ENCODE measurements at regions not wholly inside any gene's neighbourhood (a gene's known extent, or its start where the extent isn't known, plus 50 kb on each side); places are given as distances from the start of the nearest gene placed in this dataset.

DNA sequence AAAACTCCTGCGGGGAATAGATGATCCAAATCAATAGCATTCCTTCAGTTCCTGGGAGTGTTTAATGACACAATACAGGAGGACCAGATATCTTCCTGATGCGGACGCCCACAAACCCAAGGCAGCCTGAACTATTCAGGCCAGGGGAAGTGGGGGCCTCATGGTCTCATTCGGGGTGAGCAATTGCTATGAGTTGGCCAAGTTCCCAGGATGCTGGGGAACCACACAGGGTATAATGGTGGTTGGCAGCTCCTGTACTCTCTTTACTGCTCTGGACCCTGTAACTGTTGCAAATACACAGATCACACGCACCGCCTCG lies 401.2 kb downstream of the IRS2 start:
- BruUV-seq (replicated peaks): no TSS peak

More for the DNA sequence above, 401.2 kb downstream of the IRS2 start:
- H4K5ac ChIP-seq (ENCODE audit: low read depth, low read length): peak overlapping the region; percentile 78; the same call in 1 of the 2 replicates
- 0 out of 2 replicates have a peak, but pooled peaks have one; percentile 15 for ATAC-seq (ENCODE audit: low read depth)
- H3K4me1 ChIP-seq (ENCODE audit: control insufficient read depth, insufficient read depth, low read length): peaks cover 12% of the 10 kb centered on the region
- H2BK15ac ChIP-seq (ENCODE audit: low read depth, low read length): peak overlapping the region; percentile 15; the same call in 2 of the 3 replicates
- no peaks in the 10 kb centered on the region for H3K27me3 ChIP-seq (ENCODE audit: control insufficient read depth, insufficient read depth, low read length)
- H2BK20ac ChIP-seq (ENCODE audit: low read depth, low read length): peak overlapping the region; percentile 84
- H3K18ac ChIP-seq (ENCODE audit: low read depth, low read length): peak overlapping the region; percentile 16; the same call in 1 of the 2 replicates
- peak; percentile 48 for DNase-seq
- POLR2A ChIA-PET (ENCODE audit: unreplicated experiment): interaction anchor here (0.7 kb wide), 1 partner anchor 39 kb away, joined by 12 read pairs; no protein-coding TSS in a partner anchor
- 0 out of 2 replicates have a peak overlapping the region, but pooled peaks have one; percentile 68 for H3K14ac ChIP-seq (replicated peaks; ENCODE audit: low read depth, low read length)
- peak overlapping the region; percentile 39 for H2AFZ ChIP-seq (replicated peaks; ENCODE audit: low read length, poor library complexity)
- in situ Hi-C loops (cut with MboI; ENCODE audit: low sequenced_read_pairs) (no loop called here), intact Hi-C loops (cut with micrococcal nuclease) (loop anchor here (2.0 kb wide), 1 partner anchor 236 kb away; no protein-coding TSS in a partner anchor), dilution Hi-C loops (cut with HindIII; ENCODE audit: low sequenced_read_pairs, unreplicated experiment) (no loop called here)
- no peak overlapping the region for H3K23ac ChIP-seq (ENCODE audit: low read depth, low read length)
- H3K27ac ChIP-seq (ENCODE audit: insufficient read depth, low read length): no peak overlapping the region
- no peak overlapping the region for H3K4me2 ChIP-seq (ENCODE audit: low read depth, low read length)
- TF ChIP-seq NFE2L2 (IDR thresholded peaks at IDR 0.05; ENCODE audit: low read depth, low read length): no peak
- no peak for TF ChIP-seq POLR2A (IDR thresholded peaks at IDR 0.05; ENCODE audit: low read depth, low read length)
- no peak for TF ChIP-seq USF2 (IDR thresholded peaks at IDR 0.05; ENCODE audit: low read depth, low read length)
- TF ChIP-seq, protein P1, sequence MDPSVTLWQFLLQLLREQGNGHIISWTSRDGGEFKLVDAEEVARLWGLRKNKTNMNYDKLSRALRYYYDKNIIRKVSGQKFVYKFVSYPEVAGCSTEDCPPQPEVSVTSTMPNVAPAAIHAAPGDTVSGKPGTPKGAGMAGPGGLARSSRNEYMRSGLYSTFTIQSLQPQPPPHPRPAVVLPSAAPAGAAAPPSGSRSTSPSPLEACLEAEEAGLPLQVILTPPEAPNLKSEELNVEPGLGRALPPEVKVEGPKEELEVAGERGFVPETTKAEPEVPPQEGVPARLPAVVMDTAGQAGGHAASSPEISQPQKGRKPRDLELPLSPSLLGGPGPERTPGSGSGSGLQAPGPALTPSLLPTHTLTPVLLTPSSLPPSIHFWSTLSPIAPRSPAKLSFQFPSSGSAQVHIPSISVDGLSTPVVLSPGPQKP (IDR thresholded peaks at IDR 0.05; ENCODE audit: borderline replicate concordance, low read depth, low read length): no peak
- no peak for TF ChIP-seq BHLHE40 (IDR thresholded peaks at IDR 0.05; ENCODE audit: low read depth, low read length)
- H3K4ac ChIP-seq (ENCODE audit: low read depth, low read length): peak overlapping the region; percentile 85
- no peak overlapping the region for H3K56ac ChIP-seq (ENCODE audit: extremely low read depth, insufficient read depth, low read length)
- no peak overlapping the region for H3K4me3 ChIP-seq (ENCODE audit: insufficient read depth, low read depth, low read length)
- H3K9ac ChIP-seq (ENCODE audit: low read depth, low read length): no peak overlapping the region
- no peak overlapping the region for H2AK9ac ChIP-seq (replicated peaks; ENCODE audit: low read depth, low read length, poor library complexity)
- H4K91ac ChIP-seq (ENCODE audit: insufficient read depth, low read depth, low read length): peak overlapping the region; percentile 80
- H3K9me3 ChIP-seq (ENCODE audit: control insufficient read depth, insufficient read depth, low read length): no peaks in the 10 kb centered on the region
- peak overlapping the region; percentile 39 to 67; a peak in 3 of 4 replicates for H4K8ac ChIP-seq (ENCODE audit: low read depth in 2 of 2, low read length in 2 of 2)
- WGBS, 2 experiments (ENCODE audit: extremely low coverage in 2 of 2, insufficient read length in 1 of 2): 82% methylated on average over 2 of the region's 7 CpGs; no CpG with 5 or more reads in 1 of the 2 experiments
- H2AK5ac ChIP-seq (ENCODE audit: low read depth, low read length): peak overlapping the region; percentile 32; the same call in 1 of the 2 replicates
- no peaks in the 10 kb centered on the region for H4K20me1 ChIP-seq (ENCODE audit: insufficient read depth, low read length)
- peaks cover 9% of the 10 kb centered on the region for H3K9me1 ChIP-seq (ENCODE audit: insufficient read depth, low read length)
- no peaks in the 10 kb centered on the region for H3K79me1 ChIP-seq (ENCODE audit: low read depth in 1 of 2, low read length in 2 of 2)
- peak overlapping the region; percentile 9 for H2BK5ac ChIP-seq (ENCODE audit: low read depth, low read length, poor library complexity, severe bottlenecking)
- H3K36me3 ChIP-seq (ENCODE audit: control insufficient read depth, insufficient read depth, low read length): no peaks in the 10 kb centered on the region
- peak overlapping the region; percentile 81 for H2BK120ac ChIP-seq (ENCODE audit: low read depth, low read length)
- CTCF ChIA-PET: no interaction called here

All from IMR-90 (cell line).